ENCODE measurements at regions not wholly inside any gene's neighbourhood (a gene's known extent, or its start where the extent isn't known, plus 50 kb on each side); places are given as distances from the start of the nearest gene placed in this dataset.

DNA sequence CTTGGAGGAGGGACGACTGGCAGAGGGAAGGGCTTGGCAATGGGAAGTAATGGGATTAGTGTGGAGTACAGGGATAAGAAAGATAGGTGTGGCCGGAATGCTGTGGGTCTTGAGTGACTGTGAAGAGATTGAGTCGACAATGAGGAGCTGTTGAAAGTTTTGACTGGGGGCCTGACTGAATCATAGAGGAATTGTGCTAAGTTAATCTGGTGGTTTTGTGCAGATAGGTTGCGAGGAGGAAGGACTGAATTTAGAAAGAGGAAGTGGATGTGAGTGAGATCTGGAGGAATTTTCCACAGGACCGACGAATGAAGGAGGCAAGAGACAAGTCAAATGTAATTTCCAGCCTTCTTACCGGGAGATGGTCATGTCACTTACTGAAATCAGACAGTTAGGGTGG lies 143.9 kb upstream of the RALGAPA2 start:
- TF ChIP-seq, protein P1, sequence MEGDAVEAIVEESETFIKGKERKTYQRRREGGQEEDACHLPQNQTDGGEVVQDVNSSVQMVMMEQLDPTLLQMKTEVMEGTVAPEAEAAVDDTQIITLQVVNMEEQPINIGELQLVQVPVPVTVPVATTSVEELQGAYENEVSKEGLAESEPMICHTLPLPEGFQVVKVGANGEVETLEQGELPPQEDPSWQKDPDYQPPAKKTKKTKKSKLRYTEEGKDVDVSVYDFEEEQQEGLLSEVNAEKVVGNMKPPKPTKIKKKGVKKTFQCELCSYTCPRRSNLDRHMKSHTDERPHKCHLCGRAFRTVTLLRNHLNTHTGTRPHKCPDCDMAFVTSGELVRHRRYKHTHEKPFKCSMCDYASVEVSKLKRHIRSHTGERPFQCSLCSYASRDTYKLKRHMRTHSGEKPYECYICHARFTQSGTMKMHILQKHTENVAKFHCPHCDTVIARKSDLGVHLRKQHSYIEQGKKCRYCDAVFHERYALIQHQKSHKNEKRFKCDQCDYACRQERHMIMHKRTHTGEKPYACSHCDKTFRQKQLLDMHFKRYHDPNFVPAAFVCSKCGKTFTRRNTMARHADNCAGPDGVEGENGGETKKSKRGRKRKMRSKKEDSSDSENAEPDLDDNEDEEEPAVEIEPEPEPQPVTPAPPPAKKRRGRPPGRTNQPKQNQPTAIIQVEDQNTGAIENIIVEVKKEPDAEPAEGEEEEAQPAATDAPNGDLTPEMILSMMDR (IDR thresholded peaks at IDR 0.05), result no peak
- no peak for TF ChIP-seq POLR2A (IDR thresholded peaks at IDR 0.05)

All from adrenal gland (tissue), 5 donors.